NCI-H2081 treated with DMSO at 0.1 percent for 48 hours (cell line): ENCODE measurements at regions not wholly inside any gene's neighbourhood (a gene's known extent, or its start where the extent isn't known, plus 50 kb on each side); places are given as distances from the start of the nearest gene placed in this dataset.

Experiments used
- DNase-seq: peaks from one replicate; lab custom pipeline; 2025; lab: John Stamatoyannopoulos, UW

- DNase-seq: no peak
Observed at GRCh38 chr1:238111516-238111915, 220.8 kb upstream of the ZP4 start.

- no peak for DNase-seq
Observed at GRCh38 chr1:238111081-238111480, 220.4 kb upstream of the ZP4 start.

- no peak for DNase-seq
Observed at GRCh38 chr1:238108417-238108816, 217.7 kb upstream of the ZP4 start.

GRCh38 chr1:238107322-238107721, 216.6 kb upstream of the ZP4 start:
- DNase-seq: no peak

GRCh38 chr1:238104752-238105151, 214.0 kb upstream of the ZP4 start:
- DNase-seq: no peak

GRCh38 chr1:238101923-238102322, 211.2 kb upstream of the ZP4 start:
- no peak for DNase-seq

- no peak for DNase-seq
Observed at GRCh38 chr1:238099871-238100270, 209.1 kb upstream of the ZP4 start.

- DNase-seq: no peak
Observed at GRCh38 chr1:238089615-238090014, 198.9 kb upstream of the ZP4 start.

GRCh38 chr1:238088560-238089290, 198.0 kb upstream of the ZP4 start:
- DNase-seq: no peak

- DNase-seq: no peak
Observed at GRCh38 chr1:238073991-238074390, 183.3 kb upstream of the ZP4 start.

GRCh38 chr1:238071061-238071460, 180.3 kb upstream of the ZP4 start:
- DNase-seq: no peak

- DNase-seq: no peak
Observed at GRCh38 chr1:238063454-238063853, 172.7 kb upstream of the ZP4 start.

GRCh38 chr1:238061967-238062613, 171.4 kb upstream of the ZP4 start:
- DNase-seq: no peak

GRCh38 chr1:238060061-238060460, 169.3 kb upstream of the ZP4 start:
- DNase-seq: no peak

- no peak for DNase-seq
Observed at GRCh38 chr1:238052496-238053266, 162.0 kb upstream of the ZP4 start.

GRCh38 chr1:238029126-238029525, 138.4 kb upstream of the ZP4 start:
- DNase-seq: no peak

- DNase-seq: no peak
Observed at GRCh38 chr1:238027366-238027765, 136.6 kb upstream of the ZP4 start.

- no peak for DNase-seq
Observed at GRCh38 chr1:238023137-238023536, 132.4 kb upstream of the ZP4 start.

GRCh38 chr1:238018214-238018613, 127.5 kb upstream of the ZP4 start:
- DNase-seq: no peak

- no peak for DNase-seq
Observed at GRCh38 chr1:238006779-238007178, 116.1 kb upstream of the ZP4 start.

GRCh38 chr1:238005116-238005515, 114.4 kb upstream of the ZP4 start:
- no peak for DNase-seq

GRCh38 chr1:238001818-238002217, 111.1 kb upstream of the ZP4 start:
- no peak for DNase-seq

GRCh38 chr1:237999426-238000052, 108.8 kb upstream of the ZP4 start:
- DNase-seq: no peak
